A673 (cell line): ENCODE measurements at regions not wholly inside any gene's neighbourhood (a gene's known extent, or its start where the extent isn't known, plus 50 kb on each side); places are given as distances from the start of the nearest gene placed in this dataset.

Experiments used
- BruUV-seq: library from RNA; stranded (reverse); fragments of 400-500 nt; replicated peaks from 2 replicates; lab custom pipeline; 2021; lab: Mats Ljungman, UMichigan
- CTCF ChIA-PET: fragments of 300-600 bp; sonication (Branson Sonifier 250); formaldehyde crosslinking; loops from one replicate; lab custom pipeline; 2022; ENCODE audit warnings: antibody characterized with exemption; lab: Charles Lee
- POLR2A ChIA-PET: fragments of 300-600 bp; sonication (Branson Sonifier 250); formaldehyde crosslinking; loops from one replicate; lab custom pipeline; 2022; ENCODE audit warnings: antibody characterized with exemption; ENCODE audit not compliant: low non-redundant PET; lab: Charles Lee
- DNase-seq: peaks from one replicate; pipeline ENCODE4 v3.0.0-alpha.2; 2015; ENCODE audit warnings: low spot score
- H3K27ac ChIP-seq: fragments of 200-600 bp; sonication (generic); 2 replicates; pipeline ENCODE4 v1.5.1; 2016; ENCODE audit warnings: mixed run types, low read depth, mild to moderate bottlenecking, mixed read lengths, antibody characterized with exemption, low read length; ENCODE audit not compliant: poor library complexity, severe bottlenecking
- H3K27me3 ChIP-seq: fragments of 200-600 bp; sonication (generic); replicated peaks from 2 replicates; pipeline ENCODE4 v1.6.1; 2017; ENCODE audit warnings: mixed run types, low read depth, mild to moderate bottlenecking, mixed read lengths, antibody characterized with exemption, low read length; ENCODE audit not compliant: insufficient read depth, poor library complexity
- H3K36me3 ChIP-seq: fragments of 200-600 bp; sonication (generic); 2 replicates; pipeline ENCODE4 v1.6.1; 2016; ENCODE audit warnings: mixed run types, mild to moderate bottlenecking, mixed read lengths, antibody characterized with exemption, low read length; ENCODE audit not compliant: insufficient read depth, poor library complexity, severe bottlenecking
- H3K4me1 ChIP-seq: fragments of 200-600 bp; sonication (generic); 2 replicates; pipeline ENCODE4 v1.6.1; 2017; ENCODE audit warnings: mixed run types, mild to moderate bottlenecking, mixed read lengths, antibody characterized with exemption, low read length; ENCODE audit not compliant: insufficient read depth, poor library complexity, severe bottlenecking
- H3K4me3 ChIP-seq: fragments of 200-600 bp; sonication (generic); 2 replicates; pipeline ENCODE4 v1.5.1; 2016; ENCODE audit warnings: low read depth, mixed run types, mild to moderate bottlenecking, mixed read lengths, low read length; ENCODE audit not compliant: poor library complexity, severe bottlenecking
- H3K9me3 ChIP-seq: fragments of 200-600 bp; sonication (generic); 2 replicates; pipeline ENCODE4 v1.6.1; 2016; ENCODE audit warnings: mixed run types, low read depth, mild to moderate bottlenecking, mixed read lengths, antibody characterized with exemption, low read length; ENCODE audit not compliant: poor library complexity, severe bottlenecking
- CTCF ChIP-seq: fragments of 300-800, 200-600 bp; sonication (generic); conservative IDR thresholded peaks from 2 replicates; pipeline ENCODE4 v1.5.1; 2017; ENCODE audit warnings: low read depth, mild to moderate bottlenecking, antibody characterized with exemption, low read length, moderate library complexity, mixed read lengths
- EZH2 ChIP-seq: fragments of 200-600 bp; sonication (generic); IDR thresholded peaks from 2 replicates; pipeline ENCODE4 v1.6.1; 2017; ENCODE audit warnings: borderline replicate concordance, low read depth, mild to moderate bottlenecking, mixed read lengths, antibody characterized with exemption, low read length; ENCODE audit not compliant: poor library complexity, severe bottlenecking
- intact Hi-C: fragments of 100-400 bp; cut with micrococcal nuclease; formaldehyde crosslinking; loops from one replicate; pipeline ENCODE4 v1.10.0; 2022; ENCODE audit not compliant: unreplicated experiment

- no peak overlapping the region for H3K4me3 ChIP-seq
- no peaks in the 10 kb centered on the region for H3K27me3 ChIP-seq
- H3K4me1 ChIP-seq, result no peaks in the 10 kb centered on the region
- no peak for TF ChIP-seq CTCF
- TF ChIP-seq EZH2, result no peak
- H3K36me3 ChIP-seq, result no peaks in the 10 kb centered on the region
- intact Hi-C loops, result no loop called here
- POLR2A ChIA-PET, result no interaction called here
- H3K27ac ChIP-seq, result no peak overlapping the region
- H3K9me3 ChIP-seq, result peaks cover 29% of the 10 kb centered on the region
- DNase-seq, result no peak
- no TSS peak for BruUV-seq
- CTCF ChIA-PET, result no interaction called here
Measured at GRCh38 chr11:50170115-50170514, 137.4 kb downstream of the OR4C45 start.

- intact Hi-C loops, result no loop called here
- TF ChIP-seq EZH2 (no peak), CTCF (no peak)
- POLR2A ChIA-PET, result no interaction called here
- Histone ChIP-seq H3K4me3 (no peak overlapping the region), H3K4me1 (no peaks in the 10 kb centered on the region), H3K36me3 (no peaks in the 10 kb centered on the region), H3K27me3 (no peaks in the 10 kb centered on the region), H3K9me3 (peaks cover 16% of the 10 kb centered on the region), H3K27ac (no peak overlapping the region)
- no peak for DNase-seq
- no TSS peak for BruUV-seq
- CTCF ChIA-PET, result no interaction called here
Measured at GRCh38 chr11:50174189-50174588, 141.5 kb downstream of the OR4C45 start.

- Histone ChIP-seq H3K9me3 (peaks cover 15% of the 10 kb centered on the region), H3K4me1 (no peaks in the 10 kb centered on the region), H3K36me3 (no peaks in the 10 kb centered on the region), H3K27me3 (no peaks in the 10 kb centered on the region), H3K4me3 (no peak overlapping the region), H3K27ac (no peak overlapping the region)
- ChIA-PET CTCF (no interaction called here), POLR2A (no interaction called here)
- intact Hi-C loops, result no loop called here
- no TSS peak for BruUV-seq
- TF ChIP-seq CTCF, result no peak
- no peak for DNase-seq
Measured at GRCh38 chr11:50174975-50175374, 142.3 kb downstream of the OR4C45 start.
